K562 (cell line): ENCODE measurements at regions not wholly inside any gene's neighbourhood (a gene's known extent, or its start where the extent isn't known, plus 50 kb on each side); places are given as distances from the start of the nearest gene placed in this dataset.

Experiments used
- ATAC-seq: fragments of 200-7000 bp; cut with Tn5 transposase; 3 replicates; pipeline ENCODE4 v1.9.1; 2020; ENCODE audit warnings: moderate library complexity
- BruUV-seq: library from RNA; stranded (reverse); fragments of 400-500 nt; replicated peaks from 2 replicates; lab custom pipeline; 2021; lab: Mats Ljungman, UMichigan
- CTCF ChIA-PET: fragments of 300-600 bp; formaldehyde crosslinking; extraction: SDS; loops from one replicate; lab custom pipeline; 2021; ENCODE audit warnings: low intra/inter-chr PET ratio; lab: Yijun Ruan, JAX
- POLR2A ChIA-PET: fragments of 300-600, 350-650 bp; sonication (Branson Sonifier 250); formaldehyde crosslinking; extraction: SDS; loops from one replicate; lab custom pipeline; 2021; ENCODE audit warnings: antibody characterized with exemption, inconsistent platforms; lab: Yijun Ruan, JAX
- DNase-seq, 4 experiments: peaks; one replicate each; pipeline versions ENCODE4 v3.0.0 to v3.0.0-alpha.2; 2011 to 2018; ENCODE audit warnings: low spot score in 3 of 4, mixed read lengths in 3 of 4; ENCODE audit errors: extremely low read depth in 1 of 4
- FAIRE-seq: peaks from 2 replicates; lab custom pipeline; 2011; peaks lifted over from hg19 to GRCh38; lab: Jason Lieb, UNC
- H2AFZ ChIP-seq: 2 replicates; pipeline ENCODE4 v1.6.0; 2011; ENCODE audit warnings: low read depth, low read length, control low read depth, inconsistent platforms
- H3K27ac ChIP-seq: fragments of 200-600 bp; 3 replicates; pipeline ENCODE4 v1.8.0; 2011; ENCODE audit warnings: low read depth, mild to moderate bottlenecking, control low read depth, inconsistent platforms, low read length, moderate library complexity, mixed read lengths; ENCODE audit errors: extremely low read depth
- H3K27me3 ChIP-seq, 2 experiments: fragments of 300-600 bp in 1 of 2; 2 replicates in 1 of 2; 3 replicates in 1 of 2; pipeline versions ENCODE4 v1.6.0 to v1.8.0; 2011; ENCODE audit warnings: inconsistent platforms in 2 of 2, low read length in 2 of 2, mild to moderate bottlenecking in 1 of 2, mixed read lengths in 1 of 2, moderate library complexity in 1 of 2; ENCODE audit not compliant: control insufficient read depth in 2 of 2, insufficient read depth in 2 of 2
- H3K36me3 ChIP-seq: fragments of 300-600 bp; 3 replicates; pipeline ENCODE4 v1.8.0; 2011; ENCODE audit warnings: mild to moderate bottlenecking, low read length, inconsistent platforms; ENCODE audit not compliant: control insufficient read depth, insufficient read depth
- H3K4me1 ChIP-seq, 2 experiments: fragments of 200-600 bp in 1 of 2; replicated peaks in 1 of 2; 2 replicates in 1 of 2; 3 replicates in 1 of 2; pipeline versions ENCODE4 v1.5.1 to v1.8.0; 2011; ENCODE audit warnings: inconsistent platforms in 2 of 2, low read length in 2 of 2, mild to moderate bottlenecking in 1 of 2, mixed read lengths in 1 of 2, moderate library complexity in 1 of 2; ENCODE audit not compliant: control insufficient read depth in 2 of 2, insufficient read depth in 2 of 2
- H3K4me2 ChIP-seq: 2 replicates; pipeline ENCODE4 v1.6.1; 2011; ENCODE audit warnings: low read length, control low read depth, inconsistent platforms, mixed read lengths; ENCODE audit not compliant: insufficient read depth
- H3K4me3 ChIP-seq: fragments of 200-600 bp; sonication (generic), shearing (Covaris generic); 2 replicates; pipeline ENCODE4 v1.5.1; 2016; ENCODE audit warnings: control low read depth, inconsistent platforms
- H3K79me2 ChIP-seq: fragments of 200-600 bp; 3 replicates; pipeline ENCODE4 v1.8.0; 2011; ENCODE audit warnings: low read length, inconsistent platforms; ENCODE audit not compliant: control insufficient read depth, insufficient read depth
- H3K9ac ChIP-seq, 2 experiments: 2 replicates each; pipeline versions ENCODE4 v1.6.0 to v1.6.1; 2011; ENCODE audit warnings: low read depth in 2 of 2, low read length in 2 of 2, control low read depth in 1 of 2, inconsistent platforms in 1 of 2, mild to moderate bottlenecking in 1 of 2, mixed read lengths in 1 of 2; ENCODE audit not compliant: insufficient read depth in 1 of 2
- H3K9me1 ChIP-seq: one replicate; pipeline ENCODE4 v1.6.0; 2011; ENCODE audit warnings: inconsistent platforms, mild to moderate bottlenecking, low read length, moderate library complexity; ENCODE audit not compliant: control insufficient read depth, insufficient read depth
- H3K9me3 ChIP-seq: replicated peaks from 2 replicates; pipeline ENCODE4 v1.5.1; 2011; ENCODE audit warnings: low read depth, low read length, inconsistent platforms; ENCODE audit not compliant: control insufficient read depth, insufficient read depth
- H4K20me1 ChIP-seq: replicated peaks from 2 replicates; pipeline ENCODE4 v1.6.1; 2011; ENCODE audit warnings: low read length, inconsistent platforms, mixed read lengths; ENCODE audit not compliant: control insufficient read depth, insufficient read depth
- RAD21 ChIP-seq, 2 experiments: fragments of 250-450 bp in 1 of 2; fragments of 450-650 bp in 1 of 2; sonication (Bioruptor Pico) in 1 of 2; formaldehyde crosslinking in 1 of 2; IDR thresholded peaks in 1 of 2; conservative IDR thresholded peaks in 1 of 2; 2 replicates each; pipeline versions ENCODE4 v1.4.0 to v1.8.0; 2020 to 2022; ENCODE audit warnings: mild to moderate bottlenecking in 2 of 2, moderate library complexity in 1 of 2
- RB1 ChIP-seq: fragments of 450-650 bp; IDR thresholded peaks from 2 replicates; pipeline ENCODE4 v1.6.1; 2017; ENCODE audit warnings: low read depth, mild to moderate bottlenecking
- THAP12 ChIP-seq: fragments of 250-450 bp; sonication (Bioruptor Pico); IDR thresholded peaks from 2 replicates; pipeline ENCODE4 v1.9.0; 2021; ENCODE audit warnings: mild to moderate bottlenecking, inconsistent platforms
- WGBS: fragments of 100-300 bp; shearing (Covaris generic); methylation state at CpG from one replicate; pipeline ENCODE4 v1.1.6; 2016; ENCODE audit warnings: low coverage, mixed read lengths; ENCODE audit not compliant: insufficient coverage; ENCODE audit errors: missing lambda C conversion rate; 5-methylcytosine and 5-hydroxymethylcytosine counted together
- in situ Hi-C: fragments of 300-500 bp; cut with MboI; formaldehyde crosslinking; loops from 4 replicates; pipeline ENCODE4 v1.15.0; 2018; ENCODE audit warnings: inconsistent platforms, mixed read lengths
- intact Hi-C: fragments of 100-400 bp; cut with micrococcal nuclease; formaldehyde crosslinking; loops from 2 replicates; pipeline ENCODE4 v1.14.2; 2022
- TF ChIP-seq, protein P1 (sequence below), 3 experiments: IDR thresholded peaks in 2 of 3; conservative IDR thresholded peaks in 1 of 3; 2 replicates each; pipeline ENCODE4 v1.5.1; 2011 to 2012; ENCODE audit warnings: low read length in 3 of 3, mild to moderate bottlenecking in 3 of 3, control low read depth in 2 of 3, improper control_type of control experiment in 1 of 3, inconsistent platforms in 1 of 3, low read depth in 1 of 3, mixed read lengths in 1 of 3, moderate library complexity in 1 of 3; ENCODE audit not compliant: insufficient read depth in 2 of 3
- TF ChIP-seq, protein P2 (sequence below), 2 experiments: fragments of 450-650 bp; formaldehyde crosslinking in 1 of 2; IDR thresholded peaks; 2 replicates each; pipeline versions ENCODE4 v1.4.0 to v1.6.1; 2014 to 2020; ENCODE audit warnings: mild to moderate bottlenecking in 2 of 2, borderline replicate concordance in 1 of 2, low read depth in 1 of 2

DNA sequence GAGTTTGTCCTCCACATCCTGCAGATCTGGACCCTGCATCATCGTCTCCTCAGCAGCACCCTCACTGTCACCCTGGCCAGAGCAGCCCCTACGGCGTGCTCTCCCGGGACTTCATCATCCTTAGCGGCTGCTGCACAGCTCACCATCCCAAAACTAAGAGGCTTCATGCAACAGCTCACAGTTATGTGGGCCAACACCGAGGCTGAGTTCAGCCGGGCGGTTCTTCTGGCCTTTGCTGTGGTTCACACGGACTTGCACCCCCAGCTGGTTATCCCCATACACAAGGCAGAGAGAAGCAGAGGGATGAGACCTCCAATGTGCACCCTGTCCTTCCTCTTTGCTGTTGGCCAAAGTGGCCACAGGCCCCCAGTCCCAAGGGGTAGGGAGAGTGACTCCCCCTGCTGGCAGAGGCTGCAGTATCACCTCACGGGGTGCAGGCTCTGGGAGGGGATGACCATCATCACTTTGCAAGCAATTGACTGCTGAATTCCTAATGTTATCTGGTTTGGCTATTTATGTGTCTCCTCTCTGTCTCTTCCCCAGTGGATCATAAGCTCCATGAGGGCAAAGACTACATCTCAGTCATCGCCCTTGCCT lies 276.8 kb downstream of the BRD1 start:
- Histone ChIP-seq H3K36me3 (peaks cover 3% of the 10 kb centered on the region; the same call in 1 of the 3 replicates), H3K4me3 (no peak overlapping the region), H3K27ac (no peak overlapping the region), H4K20me1 (peaks cover 13% of the 10 kb centered on the region), H3K9me1 (no peaks in the 10 kb centered on the region), H3K9me3 (no peaks in the 10 kb centered on the region), H3K9ac (no peak overlapping the region), H2AFZ (no peak overlapping the region), H3K4me1 (peaks cover 0 to 5% of the 10 kb centered on the region in 2 experiments; a peak in 2 of 5 replicates), H3K79me2 (peaks cover 10% of the 10 kb centered on the region; the same call in 2 of the 3 replicates), H3K4me2 (no peak overlapping the region), H3K27me3 (no peaks in the 10 kb centered on the region)
- CTCF ChIA-PET, result no interaction called here
- no TSS peak for BruUV-seq
- intact Hi-C loops (no loop called here), in situ Hi-C loops (no loop called here)
- WGBS, result 83% methylated on average over 10 of the region's 11 CpGs
- no peak for FAIRE-seq
- peak; percentile 24 to 47 (median 44) for DNase-seq
- peak; percentile 74 for ATAC-seq
- TF ChIP-seq THAP12 (CRISPR knock-in tag) (no peak), RAD21 (CRISPR knock-in tag; conservative IDR thresholded peaks at IDR 0.05 in 1 of 2, IDR thresholded peaks at IDR 0.05 in 1 of 2) (peak in 1 of 2 experiments; percentile 40; a peak in 1 of 4 replicates), RB1 (no peak)
- TF ChIP-seq, protein P1, sequence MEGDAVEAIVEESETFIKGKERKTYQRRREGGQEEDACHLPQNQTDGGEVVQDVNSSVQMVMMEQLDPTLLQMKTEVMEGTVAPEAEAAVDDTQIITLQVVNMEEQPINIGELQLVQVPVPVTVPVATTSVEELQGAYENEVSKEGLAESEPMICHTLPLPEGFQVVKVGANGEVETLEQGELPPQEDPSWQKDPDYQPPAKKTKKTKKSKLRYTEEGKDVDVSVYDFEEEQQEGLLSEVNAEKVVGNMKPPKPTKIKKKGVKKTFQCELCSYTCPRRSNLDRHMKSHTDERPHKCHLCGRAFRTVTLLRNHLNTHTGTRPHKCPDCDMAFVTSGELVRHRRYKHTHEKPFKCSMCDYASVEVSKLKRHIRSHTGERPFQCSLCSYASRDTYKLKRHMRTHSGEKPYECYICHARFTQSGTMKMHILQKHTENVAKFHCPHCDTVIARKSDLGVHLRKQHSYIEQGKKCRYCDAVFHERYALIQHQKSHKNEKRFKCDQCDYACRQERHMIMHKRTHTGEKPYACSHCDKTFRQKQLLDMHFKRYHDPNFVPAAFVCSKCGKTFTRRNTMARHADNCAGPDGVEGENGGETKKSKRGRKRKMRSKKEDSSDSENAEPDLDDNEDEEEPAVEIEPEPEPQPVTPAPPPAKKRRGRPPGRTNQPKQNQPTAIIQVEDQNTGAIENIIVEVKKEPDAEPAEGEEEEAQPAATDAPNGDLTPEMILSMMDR (IDR thresholded peaks at IDR 0.05 in 2 of 3, conservative IDR thresholded peaks at IDR 0.05 in 1 of 3; ENCODE audit: insufficient read depth in 2 of 3, low read depth in 1 of 3, low read length in 3 of 3), result peak; percentile 45 to 57 (median 47); a peak in 5 of 6 replicates
- TF ChIP-seq, protein P2, sequence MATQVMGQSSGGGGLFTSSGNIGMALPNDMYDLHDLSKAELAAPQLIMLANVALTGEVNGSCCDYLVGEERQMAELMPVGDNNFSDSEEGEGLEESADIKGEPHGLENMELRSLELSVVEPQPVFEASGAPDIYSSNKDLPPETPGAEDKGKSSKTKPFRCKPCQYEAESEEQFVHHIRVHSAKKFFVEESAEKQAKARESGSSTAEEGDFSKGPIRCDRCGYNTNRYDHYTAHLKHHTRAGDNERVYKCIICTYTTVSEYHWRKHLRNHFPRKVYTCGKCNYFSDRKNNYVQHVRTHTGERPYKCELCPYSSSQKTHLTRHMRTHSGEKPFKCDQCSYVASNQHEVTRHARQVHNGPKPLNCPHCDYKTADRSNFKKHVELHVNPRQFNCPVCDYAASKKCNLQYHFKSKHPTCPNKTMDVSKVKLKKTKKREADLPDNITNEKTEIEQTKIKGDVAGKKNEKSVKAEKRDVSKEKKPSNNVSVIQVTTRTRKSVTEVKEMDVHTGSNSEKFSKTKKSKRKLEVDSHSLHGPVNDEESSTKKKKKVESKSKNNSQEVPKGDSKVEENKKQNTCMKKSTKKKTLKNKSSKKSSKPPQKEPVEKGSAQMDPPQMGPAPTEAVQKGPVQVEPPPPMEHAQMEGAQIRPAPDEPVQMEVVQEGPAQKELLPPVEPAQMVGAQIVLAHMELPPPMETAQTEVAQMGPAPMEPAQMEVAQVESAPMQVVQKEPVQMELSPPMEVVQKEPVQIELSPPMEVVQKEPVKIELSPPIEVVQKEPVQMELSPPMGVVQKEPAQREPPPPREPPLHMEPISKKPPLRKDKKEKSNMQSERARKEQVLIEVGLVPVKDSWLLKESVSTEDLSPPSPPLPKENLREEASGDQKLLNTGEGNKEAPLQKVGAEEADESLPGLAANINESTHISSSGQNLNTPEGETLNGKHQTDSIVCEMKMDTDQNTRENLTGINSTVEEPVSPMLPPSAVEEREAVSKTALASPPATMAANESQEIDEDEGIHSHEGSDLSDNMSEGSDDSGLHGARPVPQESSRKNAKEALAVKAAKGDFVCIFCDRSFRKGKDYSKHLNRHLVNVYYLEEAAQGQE (IDR thresholded peaks at IDR 0.05; ENCODE audit: borderline replicate concordance), result peak; percentile 19; the same call in 1 of the 2 replicates
- TF ChIP-seq, protein P2 (CRISPR knock-in tag; IDR thresholded peaks at IDR 0.05; ENCODE audit: low read depth), result no peak
- POLR2A ChIA-PET, result interaction anchor here (0.6 kb wide), 1 partner anchor 75 kb away, joined by 3 read pairs; no protein-coding TSS in a partner anchor
